RPMI8226 (cell line): ENCODE measurements at regions not wholly inside any gene's neighbourhood (a gene's known extent, or its start where the extent isn't known, plus 50 kb on each side); places are given as distances from the start of the nearest gene placed in this dataset.
"Not testable (repeated sequence)": the region's sequence is repeated elsewhere in the genome, so short reads cannot be mapped to it uniquely, and the experiment has no call there.

ENCODE experiments used
- DNase-seq: peaks from one replicate; pipeline ENCODE4 v3.0.0-alpha.2; 2015

DNA sequence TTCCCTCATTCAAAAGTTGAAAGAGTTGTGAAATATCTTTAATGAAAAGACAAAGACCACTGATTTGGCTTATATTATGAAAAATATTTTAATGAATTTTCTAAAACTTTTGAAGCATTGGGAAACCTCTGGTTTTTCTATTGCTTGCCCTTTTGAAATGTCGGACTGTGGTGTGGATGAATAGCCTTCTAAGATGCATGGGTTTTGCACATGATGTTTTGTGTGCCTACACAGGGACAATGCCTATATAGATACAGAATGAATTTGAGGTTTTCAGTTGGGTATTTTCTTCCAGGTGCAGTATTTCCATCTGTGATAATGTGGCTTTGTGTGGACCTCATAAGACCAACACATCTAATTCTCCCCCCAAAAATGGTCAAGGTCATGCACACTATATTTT is 1437.9 kb downstream of the REEP3 start:
- no peak for DNase-seq

GRCh38 chr10:64959883-64960282 is 1438.7 kb downstream of the REEP3 start:
- DNase-seq: no peak

DNA sequence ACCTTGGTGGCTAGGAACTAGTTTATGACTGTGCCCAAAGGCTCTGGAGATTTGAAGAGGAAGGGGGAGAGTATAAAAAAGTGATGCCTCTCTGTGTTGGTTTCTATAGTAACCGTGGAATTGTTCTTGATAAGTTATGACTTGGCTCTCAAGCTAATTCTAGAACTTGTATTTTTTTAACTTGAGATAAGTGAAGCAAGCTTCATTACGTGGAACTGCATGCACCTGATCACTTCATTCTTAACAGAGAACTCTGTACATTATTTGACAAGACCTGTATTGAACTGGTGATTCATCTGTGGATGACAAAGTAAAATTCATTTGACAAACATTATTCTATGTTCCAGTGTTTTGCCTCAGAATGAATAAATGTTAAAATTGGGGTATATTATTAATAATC is 1452.2 kb downstream of the REEP3 start:
- no peak for DNase-seq

DNA sequence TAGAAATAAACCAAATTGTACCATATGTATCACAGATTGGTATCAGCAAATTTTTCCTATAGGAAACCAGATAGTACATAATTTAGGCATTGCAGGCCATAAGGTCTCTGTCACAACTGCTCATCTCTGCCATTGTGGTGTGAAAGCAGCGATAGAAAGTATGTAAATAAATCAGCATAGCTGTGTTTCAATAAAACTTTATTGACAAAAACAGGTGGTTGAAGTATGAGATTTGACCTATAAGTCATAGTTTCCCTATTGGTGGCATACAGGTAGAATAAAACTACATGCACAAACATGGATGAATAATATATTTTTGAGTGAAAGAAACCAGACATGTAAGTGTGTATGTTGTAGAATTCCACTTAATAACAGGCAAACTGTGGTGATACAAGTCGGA is 1454.9 kb downstream of the REEP3 start:
- DNase-seq: no peak

DNA sequence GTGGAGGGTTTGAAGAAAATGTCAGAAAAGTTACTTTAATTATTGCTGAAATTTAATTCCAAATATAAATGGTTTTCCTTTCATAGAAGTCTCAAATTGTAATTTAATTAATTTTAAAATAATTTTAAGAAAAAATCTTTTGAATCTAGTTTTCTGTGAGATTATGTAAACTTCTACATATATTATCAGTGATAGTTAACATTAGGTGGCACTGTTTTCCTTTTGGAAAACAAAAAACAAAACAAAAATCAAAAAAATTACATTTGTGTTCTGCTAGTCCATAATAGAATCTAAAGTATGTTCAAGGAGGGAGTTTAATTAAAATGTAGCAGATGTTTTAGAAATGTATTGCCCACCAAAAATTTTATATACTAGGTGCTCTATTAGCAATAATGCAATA is 1456.7 kb downstream of the REEP3 start:
- no peak for DNase-seq

GRCh38 chr10:64996886-64997285 is 1475.7 kb downstream of the REEP3 start:
- no peak for DNase-seq

GRCh38 chr10:65010845-65011244 is 1489.6 kb downstream of the REEP3 start:
- DNase-seq: no peak

DNA sequence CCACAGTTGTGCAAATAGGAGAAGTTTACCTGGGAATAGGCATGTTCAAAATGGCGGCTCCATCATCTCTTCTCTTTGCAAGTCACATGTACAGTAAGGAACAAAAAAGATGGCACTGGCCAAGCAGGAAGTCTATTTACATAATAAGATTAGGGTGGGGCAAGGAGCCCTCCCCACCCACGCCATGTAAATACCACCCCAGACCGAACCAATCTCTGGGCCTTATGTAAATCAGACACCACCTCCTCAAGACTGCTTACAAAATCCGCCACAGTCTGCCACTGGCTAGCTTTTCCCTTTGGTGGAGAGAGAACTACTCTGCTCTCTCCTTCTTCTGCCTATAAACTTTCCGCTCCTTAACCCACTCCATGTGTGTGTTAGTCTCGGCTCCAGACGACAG is 1496.3 kb downstream of the REEP3 start:
- DNase-seq: no peak

- DNase-seq: no peak
Measured at GRCh38 chr10:65024886-65025285, 1503.7 kb downstream of the REEP3 start.

DNA sequence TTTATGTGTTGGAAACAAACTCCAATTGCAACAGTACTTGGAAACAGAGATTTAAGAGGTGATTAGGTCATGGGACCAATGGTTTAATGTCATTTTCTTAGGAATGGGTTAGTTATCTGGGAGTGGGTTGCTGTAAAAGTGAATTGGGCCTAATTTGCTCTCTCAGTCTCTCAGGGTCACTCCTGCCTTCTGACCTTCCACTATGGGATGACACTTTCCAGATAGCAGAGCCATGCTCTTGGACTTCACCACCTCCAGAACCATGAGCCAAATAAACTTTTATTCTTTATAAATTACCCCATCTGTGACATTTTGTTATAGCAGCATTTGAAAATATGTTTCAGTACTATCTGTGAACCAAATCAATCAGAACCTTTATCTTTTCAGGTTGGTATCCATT is 1509.1 kb downstream of the REEP3 start:
- no peak for DNase-seq

DNA sequence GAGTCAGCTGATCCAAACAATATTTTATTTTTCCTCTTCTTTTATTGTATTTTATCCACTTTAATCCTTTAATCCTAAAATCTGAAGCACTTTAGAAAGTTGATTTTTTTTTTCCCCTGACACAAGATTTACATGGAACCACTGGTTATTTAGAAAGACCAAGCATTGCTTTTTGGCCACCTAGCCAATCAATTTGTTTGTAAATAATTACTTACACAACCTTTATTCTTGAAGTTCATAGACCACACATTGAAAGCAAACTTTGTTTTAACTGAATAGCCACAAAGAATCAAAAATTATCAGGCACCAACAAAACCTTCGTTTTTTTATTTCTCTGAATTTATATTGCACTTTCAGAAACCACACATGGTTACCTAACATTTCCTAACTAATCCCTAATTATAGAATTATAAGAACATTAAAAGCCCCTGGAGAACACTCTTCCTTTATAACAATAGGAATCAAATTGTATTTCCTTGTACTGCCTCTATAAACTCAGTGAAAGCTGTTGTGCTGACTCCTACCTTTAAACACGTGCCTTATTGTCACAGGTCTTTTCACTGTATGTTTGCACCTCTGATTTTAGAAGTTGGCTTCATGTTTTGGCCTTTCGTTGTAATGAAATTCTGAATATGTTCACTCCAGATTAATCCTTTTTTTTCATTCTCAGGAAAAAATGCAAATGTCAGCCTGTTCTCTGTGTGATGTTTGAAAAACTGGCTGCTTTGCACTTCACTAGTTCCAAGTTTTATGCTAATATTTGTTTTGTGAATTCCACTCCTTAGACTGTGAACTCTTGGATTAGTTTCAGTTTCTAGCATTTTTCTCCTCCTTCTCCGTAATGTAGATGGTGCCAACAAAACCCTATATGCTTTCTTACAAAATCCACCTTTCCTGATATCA is 1511.9 kb downstream of the REEP3 start:
- DNase-seq: no peak

DNA sequence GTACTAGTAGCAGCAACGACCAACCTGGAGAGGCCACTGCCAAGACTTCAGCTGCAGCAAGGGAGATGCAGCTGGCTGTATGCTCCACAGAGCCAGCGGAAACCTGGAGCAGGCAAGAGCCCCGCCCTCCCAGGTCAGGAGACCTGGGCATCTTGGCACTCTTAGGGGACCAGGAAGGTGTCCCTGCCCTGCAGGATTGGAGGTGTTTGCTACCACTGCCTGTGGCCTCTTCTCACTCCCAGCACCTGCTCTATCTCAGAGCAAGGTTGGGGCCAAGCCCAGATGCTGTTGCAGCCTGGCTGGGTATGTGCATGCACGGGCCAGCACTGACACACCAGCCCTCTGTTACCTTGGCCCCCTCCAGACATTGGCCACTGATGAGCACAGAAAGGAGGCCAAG is 1512.8 kb downstream of the REEP3 start:
- no peak for DNase-seq

GRCh38 chr10:65040796-65041195 is 1519.6 kb downstream of the REEP3 start:
- DNase-seq: no peak

DNA sequence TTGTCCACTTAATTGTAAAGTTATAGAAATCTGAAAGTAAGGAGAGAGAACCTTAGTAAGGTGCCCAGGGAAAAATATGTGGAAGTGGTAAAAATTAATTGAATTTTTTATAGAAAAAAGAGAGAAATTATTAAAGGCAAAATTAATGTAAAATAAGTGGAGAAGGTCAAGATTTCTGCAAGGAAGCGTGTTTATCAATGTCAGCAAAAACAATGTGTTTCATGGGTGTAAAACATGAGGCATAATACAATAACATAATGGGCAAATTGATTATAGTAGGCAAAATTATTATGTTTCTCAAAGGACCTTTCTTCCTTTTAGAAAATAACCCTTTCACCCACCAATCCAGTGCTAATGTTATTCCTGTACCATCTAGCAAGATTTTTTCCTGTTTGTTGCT is 1520.1 kb downstream of the REEP3 start:
- DNase-seq: no peak

DNA sequence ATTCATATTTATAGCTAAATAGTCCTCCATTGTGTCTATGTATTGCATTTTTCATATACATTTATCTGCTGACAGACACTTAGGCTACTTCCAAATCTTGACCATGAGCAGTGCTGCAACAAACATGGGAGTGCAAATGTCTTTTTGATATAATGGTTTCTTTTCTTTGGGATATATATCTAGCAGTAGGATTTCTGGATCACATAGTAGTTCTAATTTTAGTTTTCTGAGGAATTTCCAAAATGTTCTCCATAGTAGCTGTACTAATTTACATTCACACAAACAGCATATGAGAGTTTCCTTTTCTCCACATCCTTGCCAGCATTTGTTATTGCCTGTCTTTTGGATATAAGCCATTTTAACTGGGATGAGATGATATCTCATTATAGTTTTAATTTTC is 1521.3 kb downstream of the REEP3 start:
- no peak for DNase-seq

DNA sequence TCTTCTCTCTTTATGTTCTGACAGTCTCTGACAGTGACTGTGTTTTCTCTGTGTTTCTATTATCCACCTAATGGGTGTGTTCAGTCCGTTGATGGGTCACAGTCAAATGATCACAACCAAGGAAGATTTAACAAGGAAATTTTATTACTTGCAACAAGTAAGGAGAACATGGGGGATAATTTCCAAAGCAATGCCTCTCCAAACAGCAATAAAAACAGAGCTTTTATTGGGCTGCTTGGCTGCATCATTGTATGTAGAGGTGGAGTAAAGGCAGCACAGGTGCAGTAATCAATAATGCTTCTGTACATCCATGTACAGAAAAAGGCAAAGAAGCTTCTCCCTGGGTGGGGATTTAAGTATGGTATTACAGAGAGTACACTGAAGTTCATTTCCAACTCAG is 1525.6 kb downstream of the REEP3 start:
- no peak for DNase-seq

DNA sequence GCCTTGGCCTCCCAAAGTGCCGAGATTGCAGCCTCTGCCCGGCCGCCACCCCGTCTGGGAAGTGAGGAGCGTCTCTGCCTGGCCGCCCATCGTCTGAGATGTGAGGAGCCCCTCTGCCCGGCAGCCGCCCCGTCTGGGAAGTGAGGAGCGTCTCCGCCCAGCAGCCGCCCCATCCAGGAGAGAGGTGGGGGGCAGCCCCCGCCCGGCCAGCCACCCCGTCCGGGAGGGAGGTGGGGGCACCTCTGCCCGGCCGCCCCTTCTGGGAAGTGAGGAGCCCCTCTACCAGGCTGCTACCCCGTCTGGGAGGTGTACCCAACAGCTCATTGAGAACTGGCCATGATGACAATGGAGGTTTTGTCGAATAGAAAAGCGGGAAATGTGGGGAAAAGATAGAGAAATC is 1530.9 kb downstream of the REEP3 start:
- not testable (repeated sequence) for DNase-seq

DNA sequence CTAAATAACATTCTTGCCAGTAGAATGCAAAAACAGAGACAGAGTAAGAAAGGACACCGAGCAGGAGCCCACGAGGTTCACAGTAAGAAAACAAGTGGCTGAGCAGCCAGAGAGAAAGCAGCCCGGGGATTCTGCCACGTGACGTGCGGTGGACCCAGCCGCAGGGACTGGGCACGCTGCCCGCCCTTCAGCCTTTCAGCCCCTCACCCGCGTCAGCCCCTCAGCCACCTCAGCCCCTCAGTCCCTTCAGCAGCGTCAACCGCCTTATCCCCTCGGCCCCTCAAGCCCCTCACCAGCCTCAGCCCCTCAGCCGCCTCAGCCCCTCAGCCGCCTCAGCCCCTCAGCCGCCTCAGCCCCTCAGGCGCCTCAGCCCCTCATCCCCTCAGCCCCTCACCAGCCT is 1532.2 kb downstream of the REEP3 start:
- DNase-seq: not testable (repeated sequence)

- DNase-seq: not testable (repeated sequence)
Measured at GRCh38 chr10:65053831-65054351, 1532.7 kb downstream of the REEP3 start.

GRCh38 chr10:65054701-65055100 is 1533.5 kb downstream of the REEP3 start:
- DNase-seq: not testable (repeated sequence)

DNA sequence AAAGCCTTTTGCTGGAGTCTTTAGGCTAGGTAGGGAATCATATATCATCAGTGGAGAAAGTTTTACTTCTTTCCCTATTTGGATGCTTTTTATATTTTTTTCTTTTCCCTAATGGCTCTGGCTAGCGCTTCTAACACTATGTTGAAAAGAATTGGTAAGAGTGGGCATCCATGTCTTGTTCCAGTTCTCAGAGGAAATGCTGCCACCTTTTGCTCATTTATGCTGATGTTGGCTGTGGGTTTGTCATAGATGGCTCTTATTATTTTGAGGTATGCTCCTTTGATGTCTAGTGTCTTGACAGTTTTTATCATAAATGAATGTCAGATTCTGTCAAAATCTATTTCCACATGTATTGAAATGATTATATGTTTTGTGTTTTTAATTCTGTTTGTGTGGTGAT is 1544.1 kb downstream of the REEP3 start:
- no peak for DNase-seq

DNA sequence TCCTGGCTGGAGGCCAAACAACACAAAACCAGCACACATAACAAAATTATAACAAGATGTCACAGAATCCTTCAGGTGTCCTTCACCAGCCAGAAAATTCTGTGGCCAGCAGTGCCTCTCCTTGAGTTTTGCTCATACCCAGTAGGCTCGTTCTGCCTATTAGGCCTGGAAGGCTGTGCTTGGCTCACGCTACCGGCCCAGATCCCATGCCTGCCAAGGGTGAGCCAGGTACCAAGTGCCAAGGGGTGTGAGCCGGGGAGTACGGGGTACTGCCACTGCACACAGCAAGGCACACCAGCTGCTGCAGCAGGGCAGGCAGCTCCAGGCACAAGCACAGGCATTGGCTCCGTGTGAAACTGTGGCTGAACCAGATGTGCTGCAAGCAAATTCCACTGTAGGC is 1562.0 kb downstream of the REEP3 start:
- no peak for DNase-seq

DNA sequence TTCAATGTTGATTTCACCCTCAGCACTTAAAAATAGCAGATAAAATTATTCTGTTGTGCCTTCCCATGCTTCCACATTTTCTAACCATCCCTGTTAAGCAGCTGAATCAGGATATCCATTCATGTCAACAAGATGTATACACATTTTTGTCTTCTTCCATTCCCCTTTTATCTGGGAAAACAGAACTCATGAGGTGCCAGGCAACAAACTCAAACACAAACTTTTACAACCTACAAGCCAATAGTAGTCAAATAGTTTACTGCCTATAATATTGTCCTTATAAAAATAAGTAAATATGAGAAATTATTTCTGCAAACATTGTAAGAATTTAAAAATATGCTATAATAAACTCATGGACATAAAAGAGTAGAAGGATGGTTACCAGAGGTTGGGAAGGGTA is 1569.8 kb downstream of the REEP3 start:
- no peak for DNase-seq

- no peak for DNase-seq
Measured at GRCh38 chr10:65100146-65100545, 1578.9 kb downstream of the REEP3 start.

GRCh38 chr10:65100881-65101280 is 1579.7 kb downstream of the REEP3 start:
- DNase-seq: not testable (repeated sequence)
